Kidney tubule cell (primary cell): ENCODE measurements at regions not wholly inside any gene's neighbourhood (a gene's known extent, or its start where the extent isn't known, plus 50 kb on each side); places are given as distances from the start of the nearest gene placed in this dataset.
"Not testable (repeated sequence)": the region's sequence is repeated elsewhere in the genome, so short reads cannot be mapped to it uniquely, and the experiment has no call there.

Experiments used
- DNase-seq: peaks from one replicate; pipeline ENCODE4 v3.0.0-alpha.2; 2018; ENCODE audit warnings: low spot score

DNA sequence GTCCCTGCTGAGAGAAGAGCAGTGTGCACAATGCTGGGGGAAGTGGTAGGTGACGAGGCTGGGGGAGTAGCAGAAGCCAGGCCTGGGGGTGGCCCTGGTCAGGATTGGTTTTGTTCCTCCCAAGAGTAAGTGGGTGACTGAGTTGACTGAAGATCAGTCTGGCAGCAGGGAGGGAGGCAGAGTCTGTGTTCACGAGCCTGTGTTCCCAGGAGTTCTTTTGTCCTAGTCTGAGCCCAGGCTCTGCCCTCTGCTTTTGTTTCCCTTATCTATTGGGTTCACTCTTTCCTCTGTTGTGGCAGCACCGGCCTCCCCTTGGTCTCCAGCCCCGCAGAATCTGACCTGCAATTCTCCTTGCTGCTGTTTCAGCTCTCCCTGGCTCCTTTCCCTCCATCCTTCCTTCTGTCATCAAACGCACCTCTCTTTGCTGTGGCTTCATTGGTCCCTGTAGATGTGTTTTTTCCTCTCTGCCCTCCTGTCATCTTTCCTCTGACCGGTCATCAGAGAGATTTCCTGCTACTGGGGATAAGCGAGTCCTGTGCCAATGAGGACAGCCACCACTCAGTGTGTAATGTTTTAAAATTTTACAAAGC, 607.4 kb downstream of the KIF4B start:
- no peak for DNase-seq

GRCh38 chr5:155624597-155625241, 611.2 kb downstream of the KIF4B start:
- DNase-seq = no peak

- DNase-seq = no peak
These were observed 611.8 kb downstream of the KIF4B start for GRCh38 chr5:155625315-155625714.

- no peak for DNase-seq
These were observed 612.5 kb downstream of the KIF4B start for GRCh38 chr5:155625897-155626543.

GRCh38 chr5:155626592-155626991, 613.0 kb downstream of the KIF4B start:
- DNase-seq = no peak

- no peak for DNase-seq
These were observed 614.8 kb downstream of the KIF4B start for GRCh38 chr5:155628346-155628745.

GRCh38 chr5:155629597-155629996, 616.0 kb downstream of the KIF4B start:
- no peak for DNase-seq

GRCh38 chr5:155631116-155631515, 617.6 kb downstream of the KIF4B start:
- DNase-seq = peak; percentile 89

DNA sequence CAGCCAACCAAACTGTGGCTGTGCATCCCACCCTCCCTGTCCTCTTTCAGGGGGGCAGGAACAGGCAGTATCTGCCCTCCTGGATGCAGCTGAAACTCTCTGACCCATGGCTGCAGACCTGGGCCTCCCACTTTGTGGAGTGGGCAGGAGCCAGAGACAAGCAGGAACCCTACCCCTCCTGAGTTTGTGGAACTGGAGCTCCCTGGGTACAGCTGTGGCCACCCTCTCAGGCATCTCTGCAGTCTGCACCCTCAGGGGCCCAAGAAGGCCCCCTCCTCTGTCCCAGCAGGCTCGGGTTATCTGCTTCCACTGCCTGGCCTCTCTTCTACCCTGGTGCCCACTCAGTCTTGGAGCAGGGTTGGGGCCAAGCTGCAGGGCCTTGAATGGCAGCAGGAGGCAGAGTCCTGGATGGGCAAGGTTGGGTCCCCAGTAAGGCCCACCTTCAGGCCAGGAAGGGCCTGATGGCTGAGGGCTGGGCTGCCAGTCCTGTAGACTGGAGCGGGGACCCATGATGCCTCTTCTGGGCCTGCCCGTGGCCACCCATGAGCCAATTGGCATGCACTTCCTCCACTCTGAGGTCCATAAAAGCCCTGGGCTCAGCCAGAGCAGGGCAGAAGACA, 619.9 kb downstream of the KIF4B start:
- DNase-seq = no peak

- DNase-seq = no peak
These were observed 636.1 kb downstream of the KIF4B start for GRCh38 chr5:155649666-155650065.

DNA sequence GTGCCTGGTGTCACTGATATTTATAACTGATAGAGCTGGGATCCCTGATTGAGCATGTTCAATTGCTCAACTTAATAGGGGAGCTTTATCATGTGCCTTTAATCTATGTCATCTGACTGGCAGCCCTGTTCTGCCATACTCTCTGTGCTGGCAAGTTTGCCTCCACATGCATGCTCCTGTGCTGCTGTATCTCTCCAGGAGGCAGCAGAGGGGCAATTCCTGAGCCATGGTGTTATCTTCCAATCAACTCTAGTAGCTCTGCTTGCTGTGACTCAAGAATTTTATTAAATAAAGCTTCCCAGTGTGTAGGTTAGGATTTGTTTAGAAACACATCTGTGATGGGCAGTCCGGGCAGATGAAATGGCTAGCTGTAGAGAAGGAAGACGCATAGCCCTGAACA, 642.0 kb downstream of the KIF4B start:
- DNase-seq = no peak

DNA sequence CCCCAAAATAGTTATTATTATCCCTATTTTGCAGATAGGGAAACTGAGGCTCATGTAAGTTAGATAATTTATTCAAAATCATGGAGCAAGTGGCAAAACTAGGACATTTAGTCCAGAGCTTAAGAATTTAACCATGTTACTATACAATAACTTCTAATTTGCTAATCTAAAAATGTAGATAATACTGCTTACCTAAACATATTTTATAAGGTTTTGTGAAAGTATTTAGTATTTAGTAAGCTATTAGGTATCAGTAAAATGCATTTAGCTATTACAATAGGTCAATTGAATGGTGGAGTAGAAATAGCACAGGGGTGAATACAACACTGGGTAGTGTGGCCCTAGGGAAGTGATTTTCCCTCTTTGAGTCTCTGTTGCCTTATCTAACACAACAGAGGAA, 648.3 kb downstream of the KIF4B start:
- no peak for DNase-seq

DNA sequence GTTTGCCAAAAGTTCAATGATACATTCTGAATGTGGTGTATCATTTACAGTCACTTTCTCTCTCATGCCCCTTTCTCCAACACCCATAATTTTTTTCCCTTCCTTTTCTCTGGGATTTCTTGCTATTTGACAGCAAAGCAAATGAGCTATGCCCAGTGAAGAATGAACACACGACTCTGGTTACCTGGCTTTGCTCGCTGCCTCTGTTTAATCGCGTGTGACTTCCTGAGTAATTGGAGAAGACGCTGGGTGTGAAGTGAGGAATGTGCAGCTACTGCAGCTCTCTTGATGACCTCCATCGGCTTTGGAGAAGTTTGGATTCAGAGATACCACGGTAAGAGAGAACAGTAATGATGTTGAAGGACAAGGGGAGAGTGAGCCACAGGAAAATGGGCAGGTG, 651.8 kb downstream of the KIF4B start:
- DNase-seq = peak; percentile 12

- not testable (repeated sequence) for DNase-seq
These were observed 655.0 kb upstream of the SGCD start for GRCh38 chr5:155672001-155672400.

DNA sequence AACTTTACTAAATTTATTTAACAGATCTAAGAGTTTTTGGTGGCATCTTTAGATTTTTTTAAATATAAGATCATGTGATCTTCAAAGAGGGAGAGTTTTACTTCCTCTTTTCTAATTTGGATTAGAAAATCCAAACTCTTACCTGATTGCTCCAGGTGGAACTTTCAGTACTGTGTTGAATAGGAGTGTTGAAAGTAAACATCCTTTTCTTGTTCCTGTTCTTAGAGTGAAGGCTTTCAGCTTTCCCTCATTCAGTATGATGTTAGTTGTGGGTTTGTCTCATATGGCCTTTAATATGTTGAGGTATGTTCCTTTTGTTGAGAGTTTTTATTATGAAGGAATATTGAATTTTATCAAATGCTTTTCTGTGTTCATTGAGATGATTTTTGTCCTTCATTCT, 650.0 kb upstream of the SGCD start:
- no peak for DNase-seq

DNA sequence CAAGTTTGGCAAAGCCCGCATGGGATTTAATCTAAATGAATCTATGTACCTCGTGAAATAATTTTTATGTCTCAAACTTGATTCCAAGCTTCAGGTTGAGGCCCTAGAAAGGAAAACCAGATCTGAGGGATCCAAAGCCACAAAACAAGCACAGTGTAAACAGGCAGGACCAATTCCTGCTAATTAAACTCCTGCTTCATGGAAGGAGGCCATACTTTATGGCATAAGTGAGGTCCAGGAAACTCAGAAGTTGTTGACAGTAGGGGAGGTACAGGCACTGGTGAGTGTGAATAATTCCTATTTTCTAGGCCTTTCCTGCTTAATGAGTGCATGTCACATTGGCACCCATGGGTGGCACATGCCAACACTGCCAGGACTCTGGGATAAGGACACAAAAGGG, 648.6 kb upstream of the SGCD start:
- no peak for DNase-seq

- no peak for DNase-seq
These were observed 647.4 kb upstream of the SGCD start for GRCh38 chr5:155679530-155679929.

GRCh38 chr5:155684417-155684816, 642.5 kb upstream of the SGCD start:
- DNase-seq = no peak

GRCh38 chr5:155686131-155686530, 640.8 kb upstream of the SGCD start:
- no peak for DNase-seq

- DNase-seq = no peak
These were observed 637.6 kb upstream of the SGCD start for GRCh38 chr5:155689406-155689805.

DNA sequence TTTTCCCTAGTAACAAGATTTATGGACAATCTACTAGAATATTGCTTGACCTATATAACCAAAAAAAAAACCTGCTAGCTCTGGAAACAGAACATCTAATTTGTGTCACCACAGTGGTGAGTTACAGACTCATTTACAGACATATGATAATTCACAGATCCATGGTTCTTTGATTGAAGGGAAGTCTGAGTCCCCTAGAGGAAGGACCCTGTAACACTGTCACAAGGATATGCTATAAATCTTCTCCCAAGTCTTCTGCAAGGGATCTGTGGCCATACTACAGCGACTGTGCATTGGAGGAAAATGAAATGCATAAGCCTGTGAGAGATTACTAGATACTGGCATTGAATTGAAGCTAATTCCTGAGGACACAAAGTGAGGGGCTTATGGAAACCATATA, 630.6 kb upstream of the SGCD start:
- DNase-seq = no peak

- no peak for DNase-seq
These were observed 629.7 kb upstream of the SGCD start for GRCh38 chr5:155697236-155697635.

- DNase-seq = no peak
These were observed 627.6 kb upstream of the SGCD start for GRCh38 chr5:155699385-155699784.
